Neural crest cell (in vitro differentiated cells): ENCODE measurements at regions not wholly inside any gene's neighbourhood (a gene's known extent, or its start where the extent isn't known, plus 50 kb on each side); places are given as distances from the start of the nearest gene placed in this dataset.

Source experiments
- DNase-seq: peaks from one replicate; pipeline ENCODE4 v3.0.0; 2021; ENCODE audit warnings: low read depth, mixed read lengths, low spot score
- H3K27ac Mint-ChIP-seq: one replicate; pipeline ENCODE4 v1.8.0; 2021; ENCODE audit warnings: mild to moderate bottlenecking, mixed read lengths; ENCODE audit not compliant: unreplicated experiment
- H3K27me3 Mint-ChIP-seq: 2 replicates; pipeline ENCODE4 v1.8.0; 2021; ENCODE audit warnings: low read depth, mild to moderate bottlenecking, mixed read lengths
- H3K36me3 Mint-ChIP-seq: 2 replicates; pipeline ENCODE4 v1.8.0; 2021; ENCODE audit warnings: low read depth, mild to moderate bottlenecking, mixed read lengths
- H3K4me1 Mint-ChIP-seq: 2 replicates; pipeline ENCODE4 v1.8.0; 2021; ENCODE audit warnings: mixed read lengths
- H3K4me3 Mint-ChIP-seq: one replicate; pipeline ENCODE4 v1.8.0; 2021; ENCODE audit warnings: mild to moderate bottlenecking, mixed read lengths
- H3K9me3 Mint-ChIP-seq: 2 replicates; pipeline ENCODE4 v1.8.0; 2021; ENCODE audit warnings: mixed read lengths
- CTCF ChIP-seq: fragments of 200-600 bp; sonication (generic); conservative IDR thresholded peaks from 2 replicates; pipeline ENCODE4 v1.5.0; 2021; ENCODE audit warnings: antibody characterized with exemption, mild to moderate bottlenecking

- Mint-ChIP-seq H3K27me3 (no peaks in the 10 kb centered on the region), H3K27ac (no peak overlapping the region), H3K4me1 (peaks cover 4% of the 10 kb centered on the region), H3K4me3 (no peak overlapping the region), H3K9me3 (peaks cover 13% of the 10 kb centered on the region), H3K36me3 (peaks cover 21% of the 10 kb centered on the region)
- DNase-seq: no peak
- no peak for TF ChIP-seq CTCF
These were observed 50.0 kb upstream of the DTNBP1 start for GRCh38 chr6:15712797-15713196.
